SK-N-SH (cell line): ENCODE measurements at regions not wholly inside any gene's neighbourhood (a gene's known extent, or its start where the extent isn't known, plus 50 kb on each side); places are given as distances from the start of the nearest gene placed in this dataset.

Experiments used
- CTCF ChIP-seq: fragments of 200-600 bp; sonication (generic); IDR thresholded peaks from 2 replicates; pipeline ENCODE4 v1.6.1; 2017; ENCODE audit warnings: antibody characterized with exemption, mild to moderate bottlenecking, moderate library complexity
- RCOR1 ChIP-seq: fragments of 150-350 bp; IDR thresholded peaks from 2 replicates; pipeline ENCODE4 v1.6.1; 2017; ENCODE audit warnings: antibody characterized with exemption, low read length
- SMC3 ChIP-seq: IDR thresholded peaks from 2 replicates; pipeline ENCODE4 v1.6.1; 2012; ENCODE audit warnings: low read depth, low read length, improper control_type of control experiment

DNA sequence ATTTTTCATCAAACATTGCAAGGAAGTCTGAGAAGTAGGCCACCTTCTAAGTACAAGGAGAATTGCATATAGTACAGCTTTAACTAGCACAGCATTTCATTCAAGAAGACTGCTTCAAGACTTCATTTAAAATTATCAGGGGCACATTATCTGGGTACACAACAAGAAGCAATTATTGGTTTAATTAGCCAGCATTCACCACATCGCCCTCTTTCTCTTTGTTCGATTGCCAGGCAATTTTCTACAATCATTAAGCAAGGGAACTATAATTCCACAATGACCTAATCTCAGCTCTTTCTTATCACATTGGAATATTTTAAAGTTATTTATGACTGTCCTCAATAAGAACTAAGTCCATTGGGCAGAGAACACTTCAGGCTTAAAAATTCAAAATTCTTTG, 1347.1 kb upstream of the PABPC4L start:
- TF ChIP-seq SMC3 (no peak), RCOR1 (no peak), CTCF (no peak)
